Fibroblast of the aortic adventitia (primary cell): ENCODE measurements at regions not wholly inside any gene's neighbourhood (a gene's known extent, or its start where the extent isn't known, plus 50 kb on each side); places are given as distances from the start of the nearest gene placed in this dataset.
"Not testable (repeated sequence)": the region's sequence is repeated elsewhere in the genome, so short reads cannot be mapped to it uniquely, and the experiment has no call there.

Source experiments
- DNase-seq: peaks from one replicate; pipeline ENCODE4 v3.0.0-alpha.2; 2010; ENCODE audit warnings: low read depth
- H3K4me3 ChIP-seq: 2 replicates; pipeline ENCODE4 v1.5.1; 2011; ENCODE audit warnings: low read depth, mild to moderate bottlenecking, control low read depth, low read length, moderate library complexity
- TF ChIP-seq, protein P1 (sequence below): IDR thresholded peaks from 2 replicates; pipeline ENCODE4 v1.5.1; 2011; ENCODE audit warnings: mild to moderate bottlenecking, low read length, control low read depth, inconsistent platforms; ENCODE audit not compliant: insufficient read depth

DNA sequence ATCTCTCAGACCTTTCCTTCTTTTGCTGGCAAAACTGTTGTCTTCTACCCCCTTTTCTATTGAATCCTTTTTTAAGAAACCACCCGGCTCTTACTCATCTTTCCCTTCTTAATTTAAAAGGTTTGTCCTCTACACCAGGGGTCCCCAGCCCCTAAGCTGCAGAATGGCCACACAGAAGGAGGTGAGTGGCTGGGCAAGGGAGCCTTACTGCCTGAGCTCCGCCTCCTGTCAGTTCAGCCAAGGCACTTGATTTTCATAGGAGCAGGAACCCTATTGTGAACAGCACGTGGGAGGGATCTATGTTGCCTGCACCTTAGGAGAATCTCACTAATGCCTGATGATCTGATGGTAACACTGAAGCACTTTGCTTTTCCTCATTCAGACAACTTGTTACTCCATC is 726.3 kb upstream of the INTU start:
- DNase-seq, result no peak
- no peak overlapping the region for H3K4me3 ChIP-seq
- TF ChIP-seq, protein P1, sequence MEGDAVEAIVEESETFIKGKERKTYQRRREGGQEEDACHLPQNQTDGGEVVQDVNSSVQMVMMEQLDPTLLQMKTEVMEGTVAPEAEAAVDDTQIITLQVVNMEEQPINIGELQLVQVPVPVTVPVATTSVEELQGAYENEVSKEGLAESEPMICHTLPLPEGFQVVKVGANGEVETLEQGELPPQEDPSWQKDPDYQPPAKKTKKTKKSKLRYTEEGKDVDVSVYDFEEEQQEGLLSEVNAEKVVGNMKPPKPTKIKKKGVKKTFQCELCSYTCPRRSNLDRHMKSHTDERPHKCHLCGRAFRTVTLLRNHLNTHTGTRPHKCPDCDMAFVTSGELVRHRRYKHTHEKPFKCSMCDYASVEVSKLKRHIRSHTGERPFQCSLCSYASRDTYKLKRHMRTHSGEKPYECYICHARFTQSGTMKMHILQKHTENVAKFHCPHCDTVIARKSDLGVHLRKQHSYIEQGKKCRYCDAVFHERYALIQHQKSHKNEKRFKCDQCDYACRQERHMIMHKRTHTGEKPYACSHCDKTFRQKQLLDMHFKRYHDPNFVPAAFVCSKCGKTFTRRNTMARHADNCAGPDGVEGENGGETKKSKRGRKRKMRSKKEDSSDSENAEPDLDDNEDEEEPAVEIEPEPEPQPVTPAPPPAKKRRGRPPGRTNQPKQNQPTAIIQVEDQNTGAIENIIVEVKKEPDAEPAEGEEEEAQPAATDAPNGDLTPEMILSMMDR, result no peak

DNA sequence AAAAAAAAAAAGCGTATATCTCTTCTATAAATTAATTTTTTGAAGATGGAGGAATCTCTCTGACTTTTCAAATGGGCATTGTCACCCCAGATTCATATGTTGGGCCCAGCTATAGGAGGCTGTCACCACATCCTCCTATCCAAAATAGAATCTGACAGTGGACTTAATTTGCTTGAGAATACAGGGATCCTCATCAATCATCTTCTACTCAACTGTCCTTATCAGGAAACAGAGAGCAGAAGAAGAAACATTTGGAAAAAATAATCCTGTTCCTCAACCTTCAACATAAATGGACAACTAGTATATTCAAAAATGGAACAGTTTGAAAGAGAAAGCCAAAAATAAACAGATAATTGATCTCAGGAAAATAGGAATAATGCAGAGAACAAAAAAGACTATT is 725.4 kb upstream of the INTU start:
- TF ChIP-seq, protein P1, result no peak
- DNase-seq, result no peak
- H3K4me3 ChIP-seq, result no peak overlapping the region

DNA sequence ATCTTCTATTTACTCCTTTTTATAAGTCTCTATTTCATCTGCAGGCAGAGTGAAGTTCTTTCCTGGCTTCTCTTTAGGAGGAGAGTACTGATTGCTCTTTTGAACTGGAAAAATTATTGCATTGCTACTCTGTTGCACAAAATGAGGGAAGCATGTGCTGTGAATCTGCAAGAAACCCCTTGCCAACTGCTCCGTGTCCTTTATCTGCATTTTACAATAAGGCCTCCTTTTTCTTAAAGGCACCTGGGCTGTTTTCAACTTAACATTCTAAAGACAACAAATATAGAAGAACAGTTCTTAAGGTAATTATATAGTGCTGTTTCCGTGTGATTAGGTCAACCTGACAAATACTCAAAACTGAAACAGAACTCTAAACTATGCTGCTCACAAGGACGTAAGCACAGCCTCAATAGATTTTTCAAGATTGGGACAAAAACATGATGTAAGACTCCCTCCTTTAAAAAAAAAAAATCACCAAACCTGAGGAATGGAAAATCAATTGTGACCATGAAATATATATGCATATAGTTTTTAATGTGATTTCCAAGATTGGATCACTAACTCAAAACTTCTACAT is 716.6 kb upstream of the INTU start:
- TF ChIP-seq, protein P1, result no peak
- peak; percentile 76 for DNase-seq
- H3K4me3 ChIP-seq, result peak overlapping the region; percentile 54

DNA sequence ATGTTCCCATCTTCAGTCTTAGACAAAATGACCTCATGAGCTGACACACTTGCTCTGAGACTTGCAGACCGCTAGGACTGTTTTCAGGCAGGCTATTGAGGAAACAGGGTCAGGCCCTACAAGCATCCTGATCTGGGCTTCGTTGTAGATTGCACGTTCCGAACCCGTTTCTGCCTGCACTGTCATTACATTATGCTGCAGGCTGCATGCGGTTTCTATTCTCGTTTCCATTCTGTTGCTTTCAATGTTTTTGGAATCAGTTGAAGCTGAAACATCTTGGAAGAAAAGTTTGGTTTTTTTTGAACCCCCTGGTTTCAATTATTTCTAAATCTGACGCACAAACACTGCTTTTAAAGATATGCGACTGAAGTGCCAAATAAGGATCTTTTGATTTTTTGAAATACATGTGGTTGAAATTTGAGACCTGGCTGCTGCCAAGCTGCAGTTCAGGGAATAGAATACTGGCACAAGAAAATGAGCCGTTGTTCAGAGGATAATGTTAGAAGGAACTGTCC is 716.1 kb upstream of the INTU start:
- peak; percentile 95 for DNase-seq
- TF ChIP-seq, protein P1, result peak; percentile 37
- H3K4me3 ChIP-seq, result peak overlapping the region; percentile 54

DNA sequence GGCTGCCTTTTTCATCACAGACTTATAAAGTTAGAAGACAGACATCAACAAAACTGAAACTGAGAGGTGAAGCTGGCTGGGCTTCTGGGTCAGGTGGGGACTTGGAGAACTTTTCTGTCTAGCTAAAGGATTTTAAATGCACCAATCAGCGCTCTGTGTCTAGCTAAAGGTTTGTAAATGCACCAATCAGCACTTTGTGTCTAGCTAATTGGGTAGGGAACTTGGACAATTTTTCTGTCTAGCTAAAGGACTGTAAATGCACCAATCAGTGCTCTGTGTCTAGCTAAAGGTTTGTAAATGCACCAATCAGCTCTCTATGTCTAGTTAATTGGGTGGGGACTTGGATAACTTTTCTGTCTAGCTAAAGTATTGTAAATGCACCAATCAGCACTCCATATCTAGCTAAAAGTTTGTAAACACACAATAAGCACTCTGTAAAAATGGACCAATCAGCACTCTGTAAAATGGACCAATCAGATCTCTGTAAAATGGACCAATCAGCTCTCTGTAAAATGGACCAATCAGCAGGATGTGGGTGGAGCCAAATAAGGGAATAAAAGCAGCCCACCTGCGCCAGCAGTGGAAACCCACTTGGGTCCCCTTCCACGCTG is 710.3 kb upstream of the INTU start:
- not testable (repeated sequence) for H3K4me3 ChIP-seq, DNase-seq

DNA sequence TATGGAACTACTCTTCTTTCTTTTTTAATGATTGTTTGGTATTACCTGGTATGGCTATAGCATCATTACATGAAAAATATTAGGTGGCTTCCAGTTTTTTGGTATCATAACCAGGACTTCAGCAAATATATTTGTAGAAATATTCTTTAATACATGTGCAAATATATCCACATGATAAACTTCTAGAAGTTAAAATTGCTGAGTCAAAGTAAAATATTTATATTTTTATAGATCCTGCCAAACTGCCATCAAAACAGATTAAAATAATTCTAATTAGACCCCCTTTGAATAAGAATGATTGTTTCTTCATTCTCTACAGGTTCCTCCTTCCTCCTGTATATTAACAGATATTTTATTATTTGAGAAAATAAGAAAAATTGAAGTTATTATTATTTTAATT is 708.5 kb upstream of the INTU start:
- TF ChIP-seq, protein P1, result no peak
- no peak overlapping the region for H3K4me3 ChIP-seq
- no peak for DNase-seq

DNA sequence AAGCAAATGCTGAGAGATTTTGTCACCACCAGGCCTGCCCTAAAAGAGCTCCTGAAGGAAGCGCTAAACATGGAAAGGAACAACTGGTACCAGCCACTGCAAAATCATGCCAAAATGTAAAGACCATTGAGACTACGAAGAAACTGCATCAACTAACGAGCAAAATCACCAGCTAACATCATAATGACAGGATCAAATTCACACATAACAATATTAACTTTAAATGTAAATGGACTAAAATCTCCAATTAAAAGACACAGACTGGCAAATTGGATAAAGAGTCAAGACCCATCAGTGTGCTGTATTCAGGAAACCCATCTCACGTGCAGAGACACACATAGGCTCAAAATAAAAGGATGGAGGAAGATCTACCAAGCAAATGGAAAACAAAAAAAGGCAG is 702.7 kb upstream of the INTU start:
- not testable (repeated sequence) for DNase-seq, H3K4me3 ChIP-seq

DNA sequence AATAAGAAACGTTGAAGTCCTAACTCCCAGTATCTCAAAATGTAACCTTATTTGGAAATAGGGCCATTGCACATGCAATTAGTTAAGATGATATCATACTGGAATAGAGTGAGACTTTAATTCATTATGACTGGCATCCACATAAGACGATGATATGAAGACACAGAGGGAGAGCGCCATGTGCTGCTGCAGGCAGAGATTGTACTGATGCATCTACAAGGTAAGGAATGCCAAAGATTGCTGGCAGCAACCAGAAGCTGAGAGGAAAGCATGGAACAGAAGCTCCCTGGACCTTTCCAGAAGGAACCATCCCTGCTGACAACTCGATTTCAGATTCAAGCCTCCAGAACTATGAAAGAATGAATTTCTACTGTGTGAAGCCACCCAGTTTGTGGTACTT is 697.0 kb upstream of the INTU start:
- no peak for DNase-seq
- H3K4me3 ChIP-seq, result no peak overlapping the region
- TF ChIP-seq, protein P1, result no peak
